NCI-H2196 (cell line): ENCODE measurements at regions not wholly inside any gene's neighbourhood (a gene's known extent, or its start where the extent isn't known, plus 50 kb on each side); places are given as distances from the start of the nearest gene placed in this dataset.

Experiments used
- DNase-seq: peaks from one replicate; lab custom pipeline; 2025; ENCODE audit not compliant: unreplicated experiment; lab: John Stamatoyannopoulos, UW

- DNase-seq, result no peak
Measured at GRCh38 chrX:40323977-40324376, 226.2 kb upstream of the BCOR start.

- DNase-seq, result no peak
Measured at GRCh38 chrX:40320819-40321218, 223.1 kb upstream of the BCOR start.

DNA sequence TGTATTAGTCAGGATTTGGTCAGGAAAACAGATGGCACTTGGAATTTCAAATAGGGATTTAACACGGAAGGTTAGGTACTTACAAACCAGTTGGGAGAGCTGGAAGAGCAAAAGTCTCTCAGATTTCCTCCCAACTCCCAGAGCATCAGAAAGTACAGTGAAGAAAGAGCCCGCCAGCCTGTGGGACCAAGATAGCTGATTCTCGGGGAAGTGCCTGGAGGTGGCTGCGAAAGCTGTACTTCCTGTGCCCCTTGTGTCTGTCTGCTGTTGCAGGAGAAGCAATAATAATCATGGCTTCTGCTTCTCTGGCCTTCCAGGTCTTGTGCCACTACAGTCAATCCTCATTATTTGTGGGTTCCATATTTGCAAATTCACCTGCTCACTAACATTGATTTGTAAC is 221.0 kb upstream of the BCOR start:
- DNase-seq, result no peak

- DNase-seq, result no peak
Measured at GRCh38 chrX:40318076-40318475, 220.3 kb upstream of the BCOR start.

DNA sequence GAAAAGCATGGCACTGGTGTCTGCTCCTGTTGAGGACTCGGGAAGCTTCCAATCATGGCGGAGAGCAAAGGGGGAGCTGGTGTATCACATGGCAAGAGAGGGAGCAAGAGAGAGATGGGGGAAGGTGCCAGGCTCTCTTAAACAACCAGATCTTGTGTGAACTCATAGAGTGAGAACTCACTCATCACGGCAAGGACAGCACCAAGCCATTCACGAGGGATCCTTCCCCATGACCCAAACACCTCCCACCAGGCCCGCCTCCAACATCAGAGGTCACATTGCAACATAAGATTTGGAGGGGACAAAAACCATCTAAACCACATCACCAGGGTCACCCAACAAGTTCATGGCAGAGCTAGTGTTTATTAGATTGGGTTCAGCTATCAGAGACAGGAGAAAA is 218.7 kb upstream of the BCOR start:
- DNase-seq, result no peak

- DNase-seq, result no peak
Measured at GRCh38 chrX:40314070-40314469, 216.3 kb upstream of the BCOR start.

DNA sequence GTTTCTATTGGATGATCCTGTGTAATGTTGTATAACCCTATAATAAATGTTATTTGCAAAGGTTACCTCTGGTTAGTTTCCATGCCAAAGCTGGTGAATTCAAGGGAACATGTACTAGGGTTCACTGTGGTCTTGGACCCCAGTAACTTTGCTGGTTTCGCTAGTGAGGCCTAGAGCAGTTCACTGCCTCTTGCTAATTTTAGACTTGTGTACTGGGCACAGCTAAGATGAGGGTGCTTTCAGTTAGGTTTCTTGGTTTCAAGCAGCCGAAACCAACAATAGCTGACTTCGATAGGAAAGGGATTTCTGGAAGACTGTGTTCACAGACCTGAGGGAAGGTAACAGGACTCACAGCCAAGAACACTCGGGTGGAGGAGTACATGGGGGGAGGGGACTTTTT is 215.5 kb upstream of the BCOR start:
- no peak for DNase-seq

- no peak for DNase-seq
Measured at GRCh38 chrX:40310447-40310846, 212.7 kb upstream of the BCOR start.

DNA sequence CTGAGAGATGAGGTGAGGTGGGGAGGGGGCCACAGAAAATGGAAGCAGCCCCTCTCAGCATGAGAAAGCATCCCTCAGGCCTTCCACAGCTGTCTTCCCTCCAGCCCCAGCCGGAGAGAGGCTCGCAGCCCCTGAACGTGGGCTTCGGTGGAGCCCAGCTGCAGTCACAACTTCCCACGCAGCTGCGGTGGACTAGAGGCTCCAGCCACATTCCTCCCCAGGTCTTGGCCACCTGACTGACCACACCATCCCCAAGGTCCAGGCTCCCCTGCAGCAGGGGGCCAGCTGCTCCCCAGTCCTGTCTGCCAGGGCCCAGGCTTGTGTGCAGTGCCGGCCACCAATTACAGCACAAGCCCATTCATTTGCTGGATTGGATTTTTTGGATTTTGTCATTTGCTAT is 212.3 kb upstream of the BCOR start:
- no peak for DNase-seq

GRCh38 chrX:40307871-40308270 is 210.1 kb upstream of the BCOR start:
- no peak for DNase-seq

- no peak for DNase-seq
Measured at GRCh38 chrX:40304115-40304514, 206.4 kb upstream of the BCOR start.

DNA sequence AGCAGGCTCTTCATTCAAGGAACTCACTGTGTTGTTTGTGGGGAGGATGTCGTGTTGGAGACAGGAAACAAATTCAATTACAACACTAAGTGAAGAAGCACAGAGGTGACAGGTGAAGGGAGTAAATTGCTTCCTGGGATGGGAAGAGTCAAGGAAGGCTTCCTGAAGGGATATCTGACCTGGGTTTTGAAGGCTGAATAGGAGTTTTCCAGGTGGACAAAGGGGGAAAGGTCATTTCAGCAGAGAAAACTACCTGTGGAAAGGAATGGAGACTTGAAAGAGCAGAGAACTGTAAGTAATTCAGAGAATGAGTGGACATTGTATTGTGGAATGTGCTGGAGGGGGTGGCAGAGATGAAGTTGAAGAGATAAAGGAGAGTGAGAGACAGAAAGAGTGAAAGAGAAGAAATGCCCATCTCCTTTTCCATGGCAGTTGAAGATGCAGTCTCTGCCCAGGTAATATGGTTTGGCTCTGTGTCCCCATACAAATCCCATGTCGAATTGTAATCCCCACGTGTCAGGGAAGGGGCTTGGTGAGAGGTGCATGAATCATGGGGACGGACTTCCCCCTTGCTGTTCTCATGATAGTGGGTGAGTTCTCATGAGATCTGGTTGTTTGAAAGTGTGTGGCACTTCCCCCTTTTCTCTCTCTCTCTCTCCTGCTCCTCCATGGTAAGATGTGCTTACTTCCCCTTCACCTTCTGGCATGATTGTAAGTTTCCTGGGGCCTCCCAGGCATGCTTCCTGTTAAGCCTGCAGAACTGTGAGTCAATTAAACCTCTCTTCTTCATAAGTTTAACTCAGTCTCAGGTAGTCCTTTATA is 205.7 kb upstream of the BCOR start:
- no peak for DNase-seq

DNA sequence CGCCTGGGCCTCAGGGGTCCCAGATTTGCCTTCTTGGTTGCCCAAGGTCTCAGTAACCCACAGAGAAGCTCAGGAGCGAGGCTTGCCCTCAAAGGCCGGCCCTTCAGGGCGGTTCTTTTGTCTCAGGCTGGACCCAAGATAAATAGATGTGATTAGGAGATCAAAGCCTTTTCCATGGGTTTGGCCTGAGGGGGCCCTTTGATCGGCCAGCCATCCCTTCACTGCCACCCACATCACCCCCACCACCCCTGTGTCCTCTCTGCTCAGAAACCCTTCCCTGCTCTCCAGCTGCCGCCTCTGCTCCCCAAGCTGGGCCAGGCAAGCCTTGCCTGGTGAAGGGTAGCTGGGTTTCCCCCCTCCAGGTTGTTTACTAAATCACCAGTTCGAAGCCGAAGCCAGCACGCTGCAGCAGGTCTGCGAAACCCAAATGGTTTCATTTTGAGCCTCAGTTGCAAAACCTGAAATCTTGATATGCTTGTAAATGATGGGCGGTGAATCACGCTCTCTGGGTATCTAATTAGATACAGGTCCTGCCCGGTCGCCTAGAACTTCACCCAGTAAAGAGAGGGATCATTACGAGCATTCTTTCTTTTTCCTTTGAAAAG is 202.6 kb upstream of the BCOR start:
- DNase-seq, result no peak

- no peak for DNase-seq
Measured at GRCh38 chrX:40299641-40300046, 201.9 kb upstream of the BCOR start.

DNA sequence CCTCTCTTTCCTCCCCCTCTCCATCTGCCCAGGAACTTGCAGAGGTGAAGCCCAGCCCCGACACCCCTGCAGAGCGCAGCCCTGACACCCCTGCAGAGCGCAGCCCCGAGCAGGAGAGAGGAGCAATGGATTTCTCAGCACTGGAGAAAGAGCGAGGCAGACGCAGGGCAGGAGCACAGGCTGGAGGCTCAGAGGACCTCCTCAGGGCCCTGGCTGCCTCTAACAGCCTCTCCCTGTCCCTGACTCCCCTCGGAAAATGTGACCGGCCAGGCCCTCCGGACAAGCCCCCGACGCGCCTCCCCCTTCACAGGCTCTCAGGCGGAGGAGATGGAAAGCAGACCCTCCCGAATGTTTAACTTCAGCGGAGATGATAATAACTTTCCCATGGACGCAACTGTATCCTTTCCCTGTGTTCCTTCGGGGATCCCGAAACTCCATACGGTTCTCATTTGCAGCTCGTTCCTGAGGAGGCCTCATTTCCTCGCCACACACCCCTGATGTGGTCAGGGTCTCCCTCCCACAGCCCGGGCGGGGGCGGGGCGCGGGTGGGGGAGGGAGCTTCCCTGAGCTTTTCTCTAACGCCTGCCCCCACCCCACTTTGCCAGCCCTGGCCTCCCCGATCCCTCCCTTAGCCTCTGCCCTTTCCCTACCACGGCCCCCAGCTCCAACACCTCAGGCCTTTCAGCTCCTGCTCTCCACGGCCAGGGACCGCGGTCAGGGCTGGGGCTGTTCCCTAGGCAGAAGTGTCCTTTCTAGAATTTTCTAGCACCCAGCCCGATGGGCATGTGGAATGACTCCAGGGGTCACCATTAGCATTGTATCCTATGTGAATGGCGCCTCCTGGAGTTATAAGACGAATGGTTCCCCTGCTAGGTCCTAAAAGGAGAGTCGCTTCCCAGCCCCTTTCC is 201.1 kb upstream of the BCOR start:
- no peak for DNase-seq

- DNase-seq, result no peak
Measured at GRCh38 chrX:40298069-40298468, 200.3 kb upstream of the BCOR start.

DNA sequence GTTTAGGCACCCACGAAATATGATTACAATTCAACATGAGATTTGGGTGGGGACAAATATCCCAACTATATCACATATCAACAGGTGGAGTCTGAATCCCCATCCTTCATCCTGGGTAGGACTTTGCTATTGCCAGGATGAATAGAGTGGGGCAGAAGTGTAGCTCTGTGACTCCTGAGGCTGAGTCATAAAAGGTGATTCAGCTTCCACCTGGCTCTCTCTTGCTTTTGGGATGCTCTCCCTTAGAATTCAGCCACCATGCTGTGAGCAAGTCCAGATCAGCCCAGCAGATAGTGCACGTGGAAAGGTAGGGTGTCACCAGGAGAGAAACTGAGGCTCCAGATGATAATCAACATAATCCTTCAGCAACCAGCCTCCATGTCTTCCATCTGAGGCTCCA is 193.8 kb upstream of the BCOR start:
- DNase-seq, result no peak

GRCh38 chrX:40290517-40290916 is 192.8 kb upstream of the BCOR start:
- no peak for DNase-seq

DNA sequence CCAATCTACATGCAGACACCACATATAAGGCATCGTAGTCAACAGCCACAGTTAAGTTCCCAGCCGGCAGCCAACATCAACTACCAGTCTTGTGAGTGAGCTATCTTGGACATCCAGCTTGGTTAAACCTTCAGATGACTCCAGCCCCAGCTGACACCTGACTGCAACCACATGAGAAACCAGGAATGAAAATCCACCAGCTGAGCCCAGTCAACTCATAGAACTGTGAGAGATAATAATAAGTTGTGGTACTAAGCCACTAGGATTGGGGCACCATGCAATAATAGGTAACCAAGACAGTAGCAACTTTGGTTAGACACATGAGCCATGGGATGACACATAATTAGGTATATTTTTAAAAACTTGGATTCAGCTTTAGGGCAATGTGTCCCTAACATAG is 188.1 kb upstream of the BCOR start:
- DNase-seq, result no peak

DNA sequence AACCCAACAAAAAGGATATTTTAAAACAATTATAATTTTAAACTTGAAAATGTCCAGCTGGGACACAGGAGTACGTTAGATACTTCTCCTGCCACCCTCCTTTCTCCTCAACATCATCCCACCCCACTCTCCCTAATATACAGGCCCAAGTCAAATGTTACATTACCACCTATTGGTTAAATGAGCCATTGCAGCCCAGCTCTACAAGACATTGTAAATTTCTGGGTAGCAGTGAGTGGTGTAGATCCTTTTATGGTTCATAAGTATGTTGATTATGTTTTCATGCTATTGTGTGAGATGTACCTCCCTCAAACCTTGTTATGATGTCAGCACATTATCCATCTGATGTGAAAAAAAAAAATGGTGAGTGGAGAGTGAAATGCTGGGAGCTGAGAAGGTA is 187.1 kb upstream of the BCOR start:
- no peak for DNase-seq

DNA sequence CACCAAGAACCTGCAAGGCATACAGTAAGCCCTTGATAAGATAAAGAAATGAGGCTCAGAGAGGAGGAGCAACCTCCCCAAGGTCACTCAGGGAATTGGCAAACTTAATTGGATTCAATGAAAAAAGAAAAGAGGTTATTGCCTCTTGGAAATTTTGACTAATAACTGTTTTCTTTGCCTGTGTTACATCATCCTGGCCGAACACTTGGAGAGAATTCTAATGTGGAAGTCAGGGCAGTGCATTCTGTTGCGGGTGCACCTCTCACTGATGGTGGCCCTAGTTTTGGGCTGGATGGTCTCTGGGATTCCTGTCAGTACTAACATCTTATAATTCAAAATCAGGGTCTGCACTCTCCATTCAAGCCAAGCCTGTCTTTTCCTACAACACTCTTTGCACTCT is 186.2 kb upstream of the BCOR start:
- DNase-seq, result no peak
